Umbilical cord (tissue), 1 donor: ENCODE measurements at regions not wholly inside any gene's neighbourhood (a gene's known extent, or its start where the extent isn't known, plus 50 kb on each side); places are given as distances from the start of the nearest gene placed in this dataset.

ENCODE experiments used
- DNase-seq: peaks from one replicate; pipeline ENCODE4 v3.0.0-alpha.2; 2015; ENCODE audit warnings: low spot score

GRCh38 chr16:47779201-47780016, 318.3 kb downstream of the PHKB start:
- DNase-seq, result no peak

- DNase-seq, result no peak
Observed at GRCh38 chr16:47778106-47778801, 317.1 kb downstream of the PHKB start.

DNA sequence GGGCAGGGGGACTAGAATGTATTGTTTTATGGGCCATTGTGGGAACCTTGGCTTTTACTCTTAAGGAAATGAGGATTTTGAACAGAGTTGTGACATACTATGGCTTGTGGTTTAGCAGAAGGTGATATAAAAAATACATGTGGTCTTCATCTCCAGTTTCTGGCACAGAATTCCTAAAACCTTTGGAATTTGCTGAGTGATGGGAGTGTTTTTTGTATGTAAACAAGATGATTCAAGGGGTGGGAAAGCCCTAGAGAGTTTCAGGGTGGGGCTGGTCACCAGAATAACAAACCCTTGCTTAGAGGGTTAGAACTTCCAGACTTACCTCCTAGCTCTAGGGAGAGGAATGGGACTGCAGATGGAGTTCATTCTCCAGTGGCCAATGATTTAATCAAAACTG, 316.1 kb downstream of the PHKB start:
- no peak for DNase-seq

- no peak for DNase-seq
Observed at GRCh38 chr16:47774661-47775060, 313.5 kb downstream of the PHKB start.

DNA sequence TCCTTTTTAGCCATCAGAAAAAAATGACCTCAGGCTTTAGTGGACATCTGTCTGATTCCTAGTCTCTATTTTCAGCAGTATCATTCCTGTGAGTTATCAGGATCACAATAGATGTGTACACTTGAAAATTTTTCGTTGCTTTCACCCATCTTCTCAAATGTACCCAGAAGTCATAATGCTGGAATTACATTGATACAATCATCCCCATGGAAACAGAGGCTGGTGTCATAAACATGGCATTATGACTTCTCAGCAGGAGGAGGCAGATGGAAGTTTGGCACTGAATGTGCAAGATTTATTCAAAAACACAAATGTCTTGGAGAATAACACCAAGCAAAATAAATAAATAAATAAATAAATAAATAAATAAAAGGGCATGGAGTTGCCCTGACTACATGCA, 292.5 kb downstream of the PHKB start:
- DNase-seq, result no peak
